HCT116 (cell line): ENCODE measurements at regions not wholly inside any gene's neighbourhood (a gene's known extent, or its start where the extent isn't known, plus 50 kb on each side); places are given as distances from the start of the nearest gene placed in this dataset.

ENCODE experiments used
- ATF3 ChIP-seq: IDR thresholded peaks from 2 replicates; pipeline ENCODE4 v1.6.1; 2012
- EGR1 ChIP-seq: IDR thresholded peaks from 2 replicates; pipeline ENCODE4 v1.6.1; 2012; ENCODE audit warnings: low read depth
- EZH2 ChIP-seq: fragments of 200-600 bp; sonication (generic); IDR thresholded peaks from 2 replicates; pipeline ENCODE4 v1.6.1; 2017; ENCODE audit warnings: antibody characterized with exemption, mixed run types
- EZH2phosphoT487 ChIP-seq: fragments of 200-600 bp; IDR thresholded peaks from 2 replicates; pipeline ENCODE4 v1.6.1; 2018; ENCODE audit warnings: antibody characterized with exemption, borderline replicate concordance
- FOSL1 ChIP-seq: IDR thresholded peaks from 2 replicates; pipeline ENCODE4 v1.6.1; 2012; ENCODE audit warnings: low read depth
- POLR2A ChIP-seq: IDR thresholded peaks from 2 replicates; pipeline ENCODE4 v1.7.0; 2011; ENCODE audit warnings: borderline replicate concordance; ENCODE audit not compliant: insufficient read depth, insufficient read length; ENCODE audit errors: extremely low read depth
- POLR2AphosphoS5 ChIP-seq: IDR thresholded peaks from 2 replicates; pipeline ENCODE4 v1.6.1; 2011; ENCODE audit warnings: mild to moderate bottlenecking, low read depth, low read length, moderate library complexity
- RAD21 ChIP-seq: IDR thresholded peaks from 2 replicates; pipeline ENCODE4 v1.6.1; 2012; ENCODE audit warnings: low read depth, mild to moderate bottlenecking
- SIN3A ChIP-seq: IDR thresholded peaks from 2 replicates; pipeline ENCODE4 v1.6.1; 2012; ENCODE audit warnings: low read depth
- SRF ChIP-seq: IDR thresholded peaks from 2 replicates; pipeline ENCODE4 v1.6.1; 2012; ENCODE audit warnings: low read depth
- ZNF274 ChIP-seq: fragments of 200-500 bp; sonication (Bioruptor generic); IDR thresholded peaks from 2 replicates; pipeline ENCODE4 v1.6.1; 2014; ENCODE audit warnings: mild to moderate bottlenecking, low read depth, low read length, inconsistent platforms
- TF ChIP-seq, protein P1 (sequence below), 3 experiments: fragments of 200-600 bp in 1 of 3; sonication (generic) in 1 of 3; IDR thresholded peaks in 2 of 3; conservative IDR thresholded peaks in 1 of 3; 2 replicates each; pipeline ENCODE4 v1.5.1; 2012 to 2017; ENCODE audit warnings: low read depth in 2 of 3, low read length in 2 of 3, antibody characterized with exemption in 1 of 3, borderline replicate concordance in 1 of 3, control low read depth in 1 of 3, mild to moderate bottlenecking in 1 of 3, mixed read lengths in 1 of 3, mixed run types in 1 of 3, moderate library complexity in 1 of 3; ENCODE audit not compliant: insufficient read depth in 1 of 3
- TF ChIP-seq, protein P2 (sequence below): IDR thresholded peaks from 2 replicates; pipeline ENCODE4 v1.6.1; 2012; ENCODE audit warnings: low read depth

GRCh38 chr5:39533749-39534148, 109.0 kb upstream of the DAB2 start:
- TF ChIP-seq RAD21 (no peak), SRF (no peak), POLR2AphosphoS5 (no peak), EZH2 (no peak), POLR2A (no peak), FOSL1 (no peak), ZNF274 (no peak), SIN3A (no peak), EGR1 (no peak), ATF3 (no peak), EZH2phosphoT487 (no peak)
- TF ChIP-seq, protein P1, sequence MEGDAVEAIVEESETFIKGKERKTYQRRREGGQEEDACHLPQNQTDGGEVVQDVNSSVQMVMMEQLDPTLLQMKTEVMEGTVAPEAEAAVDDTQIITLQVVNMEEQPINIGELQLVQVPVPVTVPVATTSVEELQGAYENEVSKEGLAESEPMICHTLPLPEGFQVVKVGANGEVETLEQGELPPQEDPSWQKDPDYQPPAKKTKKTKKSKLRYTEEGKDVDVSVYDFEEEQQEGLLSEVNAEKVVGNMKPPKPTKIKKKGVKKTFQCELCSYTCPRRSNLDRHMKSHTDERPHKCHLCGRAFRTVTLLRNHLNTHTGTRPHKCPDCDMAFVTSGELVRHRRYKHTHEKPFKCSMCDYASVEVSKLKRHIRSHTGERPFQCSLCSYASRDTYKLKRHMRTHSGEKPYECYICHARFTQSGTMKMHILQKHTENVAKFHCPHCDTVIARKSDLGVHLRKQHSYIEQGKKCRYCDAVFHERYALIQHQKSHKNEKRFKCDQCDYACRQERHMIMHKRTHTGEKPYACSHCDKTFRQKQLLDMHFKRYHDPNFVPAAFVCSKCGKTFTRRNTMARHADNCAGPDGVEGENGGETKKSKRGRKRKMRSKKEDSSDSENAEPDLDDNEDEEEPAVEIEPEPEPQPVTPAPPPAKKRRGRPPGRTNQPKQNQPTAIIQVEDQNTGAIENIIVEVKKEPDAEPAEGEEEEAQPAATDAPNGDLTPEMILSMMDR (IDR thresholded peaks at IDR 0.05 in 2 of 3, conservative IDR thresholded peaks at IDR 0.05 in 1 of 3; ENCODE audit: borderline replicate concordance in 1 of 3, insufficient read depth in 1 of 3, low read depth in 2 of 3, low read length in 2 of 3) = no peak
- TF ChIP-seq, protein P2, sequence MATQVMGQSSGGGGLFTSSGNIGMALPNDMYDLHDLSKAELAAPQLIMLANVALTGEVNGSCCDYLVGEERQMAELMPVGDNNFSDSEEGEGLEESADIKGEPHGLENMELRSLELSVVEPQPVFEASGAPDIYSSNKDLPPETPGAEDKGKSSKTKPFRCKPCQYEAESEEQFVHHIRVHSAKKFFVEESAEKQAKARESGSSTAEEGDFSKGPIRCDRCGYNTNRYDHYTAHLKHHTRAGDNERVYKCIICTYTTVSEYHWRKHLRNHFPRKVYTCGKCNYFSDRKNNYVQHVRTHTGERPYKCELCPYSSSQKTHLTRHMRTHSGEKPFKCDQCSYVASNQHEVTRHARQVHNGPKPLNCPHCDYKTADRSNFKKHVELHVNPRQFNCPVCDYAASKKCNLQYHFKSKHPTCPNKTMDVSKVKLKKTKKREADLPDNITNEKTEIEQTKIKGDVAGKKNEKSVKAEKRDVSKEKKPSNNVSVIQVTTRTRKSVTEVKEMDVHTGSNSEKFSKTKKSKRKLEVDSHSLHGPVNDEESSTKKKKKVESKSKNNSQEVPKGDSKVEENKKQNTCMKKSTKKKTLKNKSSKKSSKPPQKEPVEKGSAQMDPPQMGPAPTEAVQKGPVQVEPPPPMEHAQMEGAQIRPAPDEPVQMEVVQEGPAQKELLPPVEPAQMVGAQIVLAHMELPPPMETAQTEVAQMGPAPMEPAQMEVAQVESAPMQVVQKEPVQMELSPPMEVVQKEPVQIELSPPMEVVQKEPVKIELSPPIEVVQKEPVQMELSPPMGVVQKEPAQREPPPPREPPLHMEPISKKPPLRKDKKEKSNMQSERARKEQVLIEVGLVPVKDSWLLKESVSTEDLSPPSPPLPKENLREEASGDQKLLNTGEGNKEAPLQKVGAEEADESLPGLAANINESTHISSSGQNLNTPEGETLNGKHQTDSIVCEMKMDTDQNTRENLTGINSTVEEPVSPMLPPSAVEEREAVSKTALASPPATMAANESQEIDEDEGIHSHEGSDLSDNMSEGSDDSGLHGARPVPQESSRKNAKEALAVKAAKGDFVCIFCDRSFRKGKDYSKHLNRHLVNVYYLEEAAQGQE = no peak
